SK-N-SH (cell line): ENCODE measurements at regions not wholly inside any gene's neighbourhood (a gene's known extent, or its start where the extent isn't known, plus 50 kb on each side); places are given as distances from the start of the nearest gene placed in this dataset.

Experiments
- CTCF ChIA-PET: fragments of 300-600, 350-600 bp; formaldehyde crosslinking; extraction: SDS; loops from one replicate; lab custom pipeline; 2021; lab: Yijun Ruan, JAX
- POLR2A ChIA-PET: fragments of 350-600 bp; sonication (Branson Sonifier 250); formaldehyde crosslinking; extraction: SDS; loops from one replicate; lab custom pipeline; 2020; ENCODE audit warnings: antibody characterized with exemption, inconsistent platforms; lab: Yijun Ruan, JAX
- DNase-seq: peaks from one replicate; pipeline ENCODE4 v3.0.0; 2012
- H2AFZ ChIP-seq: fragments of 200-600 bp; sonication (generic); 2 replicates; pipeline ENCODE4 v1.8.1; 2016; ENCODE audit warnings: antibody characterized with exemption, mild to moderate bottlenecking, low read depth
- H3F3A ChIP-seq: fragments of 200-600 bp; sonication (generic); replicated peaks from 2 replicates; pipeline ENCODE3; 2016; ENCODE audit warnings: antibody characterized with exemption, mild to moderate bottlenecking; ENCODE audit not compliant: insufficient read depth
- H3K27ac ChIP-seq, 2 experiments: fragments of 200-500 bp in 1 of 2; fragments of 200-600 bp in 1 of 2; sonication (Bioruptor generic) in 1 of 2; sonication (generic), shearing (Covaris generic) in 1 of 2; 2 replicates each; pipeline versions ENCODE4 v1.5.1 to v1.6.1; 2014 to 2016; ENCODE audit warnings: low read depth in 2 of 2, inconsistent platforms in 1 of 2, low read length in 1 of 2, mild to moderate bottlenecking in 1 of 2, mixed read lengths in 1 of 2
- H3K27me3 ChIP-seq: fragments of 200-600 bp; sonication (generic), shearing (Covaris generic); 2 replicates; pipeline ENCODE4 v1.6.1; 2016; ENCODE audit warnings: mixed run types; ENCODE audit not compliant: insufficient read depth
- H3K36me3 ChIP-seq, 2 experiments: fragments of 200-500 bp in 1 of 2; fragments of 200-600 bp in 1 of 2; sonication (Bioruptor generic) in 1 of 2; sonication (generic) in 1 of 2; replicated peaks in 1 of 2; 2 replicates each; pipeline versions ENCODE3 to v1.5.1; 2014 to 2016; ENCODE audit warnings: low read length in 1 of 2, mild to moderate bottlenecking in 1 of 2; ENCODE audit not compliant: insufficient read depth in 2 of 2, control insufficient read depth in 1 of 2
- H3K4me1 ChIP-seq, 2 experiments: fragments of 200-500 bp in 1 of 2; fragments of 200-600 bp in 1 of 2; sonication (Bioruptor generic) in 1 of 2; sonication (generic), shearing (Covaris generic) in 1 of 2; 2 replicates each; pipeline versions ENCODE4 v1.5.1 to v1.6.1; 2014 to 2016; ENCODE audit warnings: low read depth in 1 of 2, low read length in 1 of 2, mixed run types in 1 of 2; ENCODE audit not compliant: insufficient read depth in 2 of 2, control insufficient read depth in 1 of 2
- H3K4me2 ChIP-seq: fragments of 200-600 bp; sonication (generic), shearing (Covaris generic); 2 replicates; pipeline ENCODE4 v1.6.1; 2017; ENCODE audit warnings: mixed run types
- H3K4me3 ChIP-seq, 2 experiments: fragments of 200-500 bp in 1 of 2; fragments of 200-600 bp in 1 of 2; sonication (Bioruptor generic) in 1 of 2; sonication (generic), shearing (Covaris generic) in 1 of 2; 2 replicates each; pipeline versions ENCODE4 v1.5.1 to v1.8.1; 2014 to 2016; ENCODE audit warnings: low read depth in 2 of 2, inconsistent platforms in 1 of 2, low read length in 1 of 2, mild to moderate bottlenecking in 1 of 2, mixed read lengths in 1 of 2, moderate library complexity in 1 of 2
- H3K79me2 ChIP-seq: fragments of 200-600 bp; sonication (generic); 2 replicates; pipeline ENCODE4 v1.8.1; 2017; ENCODE audit warnings: mild to moderate bottlenecking; ENCODE audit not compliant: insufficient read depth
- H3K9ac ChIP-seq: fragments of 200-600 bp; sonication (generic); 2 replicates; pipeline ENCODE4 v1.6.1; 2017; ENCODE audit warnings: mixed run types
- H3K9me2 ChIP-seq: fragments of 200-600 bp; sonication (generic); 2 replicates; pipeline ENCODE4 v1.6.1; 2017; ENCODE audit warnings: mixed run types
- H3K9me3 ChIP-seq: fragments of 200-600 bp; sonication (generic); 2 replicates; pipeline ENCODE4 v1.6.1; 2017; ENCODE audit warnings: mixed run types, mild to moderate bottlenecking, moderate library complexity
- H4K20me1 ChIP-seq: fragments of 200-600 bp; sonication (generic); 2 replicates; pipeline ENCODE4 v1.6.1; 2017; ENCODE audit warnings: mild to moderate bottlenecking, mixed run types; ENCODE audit not compliant: insufficient read depth
- CTCF ChIP-seq: fragments of 200-600 bp; sonication (generic); IDR thresholded peaks from 2 replicates; pipeline ENCODE4 v1.6.1; 2017; ENCODE audit warnings: antibody characterized with exemption, mild to moderate bottlenecking, moderate library complexity
- EP300 ChIP-seq, 2 experiments: IDR thresholded peaks; 2 replicates each; pipeline versions ENCODE4 v1.4.0 to v1.6.1; 2012; ENCODE audit warnings: borderline replicate concordance in 1 of 2, low read depth in 1 of 2, low read length in 1 of 2
- FOSL2 ChIP-seq: IDR thresholded peaks from 2 replicates; pipeline ENCODE4 v1.4.0; 2012; ENCODE audit warnings: low read depth, mild to moderate bottlenecking, moderate library complexity, borderline replicate concordance
- FOXM1 ChIP-seq: IDR thresholded peaks from 2 replicates; pipeline ENCODE4 v1.4.0; 2012; ENCODE audit warnings: low read depth, mild to moderate bottlenecking
- GATA2 ChIP-seq: sonication (generic); formaldehyde crosslinking; IDR thresholded peaks from 2 replicates; pipeline ENCODE4 v1.5.0; 2020; ENCODE audit warnings: mild to moderate bottlenecking, missing genetic modification reagents
- JUND ChIP-seq: IDR thresholded peaks from 2 replicates; pipeline ENCODE4 v1.4.0; 2012
- MEF2A ChIP-seq: IDR thresholded peaks from 2 replicates; pipeline ENCODE4 v1.4.0; 2012; ENCODE audit warnings: low read depth, borderline replicate concordance
- MXI1 ChIP-seq: IDR thresholded peaks from 2 replicates; pipeline ENCODE4 v1.6.1; 2012; ENCODE audit warnings: mild to moderate bottlenecking, low read depth, low read length, improper control_type of control experiment
- NFIC ChIP-seq: IDR thresholded peaks from 2 replicates; pipeline ENCODE4 v1.4.0; 2012; ENCODE audit warnings: borderline replicate concordance
- NRF1 ChIP-seq: IDR thresholded peaks from 2 replicates; pipeline ENCODE4 v1.6.1; 2012; ENCODE audit warnings: low read depth, mild to moderate bottlenecking, low read length
- POLR2AphosphoS5 ChIP-seq: IDR thresholded peaks from 2 replicates; pipeline ENCODE4 v1.6.1; 2012; ENCODE audit warnings: low read depth, low read length
- RAD21 ChIP-seq: IDR thresholded peaks from 2 replicates; pipeline ENCODE4 v1.6.1; 2012; ENCODE audit warnings: mild to moderate bottlenecking, low read length
- RXRA ChIP-seq: IDR thresholded peaks from 2 replicates; pipeline ENCODE4 v1.4.0; 2012; ENCODE audit warnings: low read depth, mild to moderate bottlenecking, borderline replicate concordance
- SIN3A ChIP-seq: IDR thresholded peaks from 2 replicates; pipeline ENCODE4 v1.6.1; 2012; ENCODE audit warnings: low read depth, mild to moderate bottlenecking, low read length, moderate library complexity, borderline replicate concordance
- SMC3 ChIP-seq: IDR thresholded peaks from 2 replicates; pipeline ENCODE4 v1.6.1; 2012; ENCODE audit warnings: low read depth, low read length, improper control_type of control experiment
- TAF1 ChIP-seq: IDR thresholded peaks from 2 replicates; pipeline ENCODE4 v1.6.1; 2012; ENCODE audit warnings: low read depth, mild to moderate bottlenecking, low read length, moderate library complexity, borderline replicate concordance
- TCF12 ChIP-seq: IDR thresholded peaks from 2 replicates; pipeline ENCODE4 v1.4.0; 2012
- USF1 ChIP-seq: IDR thresholded peaks from 2 replicates; pipeline ENCODE4 v1.4.0; 2012; ENCODE audit warnings: low read depth, borderline replicate concordance
- YY1 ChIP-seq: IDR thresholded peaks from 2 replicates; pipeline ENCODE4 v1.4.0; 2012; ENCODE audit warnings: low read depth, mild to moderate bottlenecking
- WGBS: methylation state at CpG from one replicate; pipeline ENCODE4 v1.1.6; 2017; ENCODE audit warnings: low lambda C conversion rate; 5-methylcytosine and 5-hydroxymethylcytosine counted together
- TF ChIP-seq, protein P1 (sequence below): IDR thresholded peaks from 2 replicates; pipeline ENCODE4 v1.4.0; 2012; ENCODE audit warnings: low read depth, borderline replicate concordance
- TF ChIP-seq, protein P2 (sequence below): IDR thresholded peaks from 2 replicates; pipeline ENCODE4; 2012
- TF ChIP-seq, protein P3 (sequence below): IDR thresholded peaks from 2 replicates; pipeline ENCODE4 v1.6.1; 2012; ENCODE audit warnings: mild to moderate bottlenecking, low read depth, low read length, moderate library complexity
- TF ChIP-seq, protein P4 (sequence below): IDR thresholded peaks from 2 replicates; pipeline ENCODE4 v1.4.0; 2012; ENCODE audit warnings: low read depth
- TF ChIP-seq, protein P5 (sequence below): fragments of 150-350 bp; IDR thresholded peaks from 2 replicates; pipeline ENCODE4 v1.6.1; 2016; ENCODE audit warnings: mild to moderate bottlenecking, low read depth, low read length

- Histone ChIP-seq H4K20me1 (no peaks in the 10 kb centered on the region), H3K36me3 (no peaks in the 10 kb centered on the region), H3F3A (peaks cover 32% of the 10 kb centered on the region), H3K9ac (no peak overlapping the region), H3K4me2 (peak overlapping the region; percentile 2; the same call in 1 of the 2 replicates), H3K4me3 (no peak overlapping the region), H2AFZ (no peak overlapping the region), H3K9me2 (no peaks in the 10 kb centered on the region), H3K27me3 (no peaks in the 10 kb centered on the region), H3K79me2 (no peaks in the 10 kb centered on the region), H3K9me3 (no peaks in the 10 kb centered on the region), H3K27ac (peak overlapping the region in 1 of 2 experiments; percentile 82; a peak in 2 of 4 replicates), H3K4me1 (peaks cover 0 to 23% of the 10 kb centered on the region in 2 experiments; a peak in 3 of 4 replicates)
- ChIA-PET CTCF (interaction anchor here (1.1 kb wide), 1 partner anchor 15 kb away, joined by 3 read pairs; no protein-coding TSS in a partner anchor), POLR2A (no interaction called here)
- WGBS: 35% methylated on average over 5 of the region's 5 CpGs
- no peak for DNase-seq
- TF ChIP-seq FOXM1: 0 out of 2 replicates have a peak, but pooled peaks have one; percentile 45
- TF ChIP-seq YY1: no peak
- peak; percentile 15; the same call in 1 of the 2 replicates for TF ChIP-seq JUND
- TF ChIP-seq, protein P1, sequence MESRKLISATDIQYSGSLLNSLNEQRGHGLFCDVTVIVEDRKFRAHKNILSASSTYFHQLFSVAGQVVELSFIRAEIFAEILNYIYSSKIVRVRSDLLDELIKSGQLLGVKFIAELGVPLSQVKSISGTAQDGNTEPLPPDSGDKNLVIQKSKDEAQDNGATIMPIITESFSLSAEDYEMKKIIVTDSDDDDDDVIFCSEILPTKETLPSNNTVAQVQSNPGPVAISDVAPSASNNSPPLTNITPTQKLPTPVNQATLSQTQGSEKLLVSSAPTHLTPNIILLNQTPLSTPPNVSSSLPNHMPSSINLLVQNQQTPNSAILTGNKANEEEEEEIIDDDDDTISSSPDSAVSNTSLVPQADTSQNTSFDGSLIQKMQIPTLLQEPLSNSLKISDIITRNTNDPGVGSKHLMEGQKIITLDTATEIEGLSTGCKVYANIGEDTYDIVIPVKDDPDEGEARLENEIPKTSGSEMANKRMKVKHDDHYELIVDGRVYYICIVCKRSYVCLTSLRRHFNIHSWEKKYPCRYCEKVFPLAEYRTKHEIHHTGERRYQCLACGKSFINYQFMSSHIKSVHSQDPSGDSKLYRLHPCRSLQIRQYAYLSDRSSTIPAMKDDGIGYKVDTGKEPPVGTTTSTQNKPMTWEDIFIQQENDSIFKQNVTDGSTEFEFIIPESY: no peak
- no peak for TF ChIP-seq MXI1
- TF ChIP-seq EP300 (IDR thresholded peaks at IDR 0.05; ENCODE audit: borderline replicate concordance in 1 of 2, low read depth in 1 of 2, low read length in 1 of 2): peak in 1 of 2 experiments; percentile 42; a peak in 1 of 4 replicates
- peak; percentile 30; the same call in 1 of the 2 replicates for TF ChIP-seq POLR2AphosphoS5
- no peak for TF ChIP-seq CTCF
- TF ChIP-seq GATA2 (CRISPR knock-in tag): no peak
- TF ChIP-seq, protein P2, sequence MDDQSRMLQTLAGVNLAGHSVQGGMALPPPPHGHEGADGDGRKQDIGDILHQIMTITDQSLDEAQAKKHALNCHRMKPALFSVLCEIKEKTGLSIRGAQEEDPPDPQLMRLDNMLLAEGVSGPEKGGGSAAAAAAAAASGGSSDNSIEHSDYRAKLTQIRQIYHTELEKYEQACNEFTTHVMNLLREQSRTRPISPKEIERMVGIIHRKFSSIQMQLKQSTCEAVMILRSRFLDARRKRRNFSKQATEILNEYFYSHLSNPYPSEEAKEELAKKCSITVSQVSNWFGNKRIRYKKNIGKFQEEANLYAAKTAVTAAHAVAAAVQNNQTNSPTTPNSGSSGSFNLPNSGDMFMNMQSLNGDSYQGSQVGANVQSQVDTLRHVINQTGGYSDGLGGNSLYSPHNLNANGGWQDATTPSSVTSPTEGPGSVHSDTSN: peak; percentile 55
- no peak for TF ChIP-seq NRF1
- no peak for TF ChIP-seq USF1
- no peak for TF ChIP-seq TAF1
- TF ChIP-seq SMC3: no peak
- 0 out of 2 replicates have a peak, but pooled peaks have one; percentile 34 for TF ChIP-seq RXRA
- TF ChIP-seq SIN3A: no peak
- TF ChIP-seq, protein P3, sequence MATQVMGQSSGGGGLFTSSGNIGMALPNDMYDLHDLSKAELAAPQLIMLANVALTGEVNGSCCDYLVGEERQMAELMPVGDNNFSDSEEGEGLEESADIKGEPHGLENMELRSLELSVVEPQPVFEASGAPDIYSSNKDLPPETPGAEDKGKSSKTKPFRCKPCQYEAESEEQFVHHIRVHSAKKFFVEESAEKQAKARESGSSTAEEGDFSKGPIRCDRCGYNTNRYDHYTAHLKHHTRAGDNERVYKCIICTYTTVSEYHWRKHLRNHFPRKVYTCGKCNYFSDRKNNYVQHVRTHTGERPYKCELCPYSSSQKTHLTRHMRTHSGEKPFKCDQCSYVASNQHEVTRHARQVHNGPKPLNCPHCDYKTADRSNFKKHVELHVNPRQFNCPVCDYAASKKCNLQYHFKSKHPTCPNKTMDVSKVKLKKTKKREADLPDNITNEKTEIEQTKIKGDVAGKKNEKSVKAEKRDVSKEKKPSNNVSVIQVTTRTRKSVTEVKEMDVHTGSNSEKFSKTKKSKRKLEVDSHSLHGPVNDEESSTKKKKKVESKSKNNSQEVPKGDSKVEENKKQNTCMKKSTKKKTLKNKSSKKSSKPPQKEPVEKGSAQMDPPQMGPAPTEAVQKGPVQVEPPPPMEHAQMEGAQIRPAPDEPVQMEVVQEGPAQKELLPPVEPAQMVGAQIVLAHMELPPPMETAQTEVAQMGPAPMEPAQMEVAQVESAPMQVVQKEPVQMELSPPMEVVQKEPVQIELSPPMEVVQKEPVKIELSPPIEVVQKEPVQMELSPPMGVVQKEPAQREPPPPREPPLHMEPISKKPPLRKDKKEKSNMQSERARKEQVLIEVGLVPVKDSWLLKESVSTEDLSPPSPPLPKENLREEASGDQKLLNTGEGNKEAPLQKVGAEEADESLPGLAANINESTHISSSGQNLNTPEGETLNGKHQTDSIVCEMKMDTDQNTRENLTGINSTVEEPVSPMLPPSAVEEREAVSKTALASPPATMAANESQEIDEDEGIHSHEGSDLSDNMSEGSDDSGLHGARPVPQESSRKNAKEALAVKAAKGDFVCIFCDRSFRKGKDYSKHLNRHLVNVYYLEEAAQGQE: no peak
- no peak for TF ChIP-seq FOSL2
- peak; percentile 73 for TF ChIP-seq NFIC
- TF ChIP-seq RAD21: no peak
- TF ChIP-seq, protein P4, sequence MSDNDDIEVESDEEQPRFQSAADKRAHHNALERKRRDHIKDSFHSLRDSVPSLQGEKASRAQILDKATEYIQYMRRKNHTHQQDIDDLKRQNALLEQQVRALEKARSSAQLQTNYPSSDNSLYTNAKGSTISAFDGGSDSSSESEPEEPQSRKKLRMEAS: no peak
- TF ChIP-seq, protein P5, sequence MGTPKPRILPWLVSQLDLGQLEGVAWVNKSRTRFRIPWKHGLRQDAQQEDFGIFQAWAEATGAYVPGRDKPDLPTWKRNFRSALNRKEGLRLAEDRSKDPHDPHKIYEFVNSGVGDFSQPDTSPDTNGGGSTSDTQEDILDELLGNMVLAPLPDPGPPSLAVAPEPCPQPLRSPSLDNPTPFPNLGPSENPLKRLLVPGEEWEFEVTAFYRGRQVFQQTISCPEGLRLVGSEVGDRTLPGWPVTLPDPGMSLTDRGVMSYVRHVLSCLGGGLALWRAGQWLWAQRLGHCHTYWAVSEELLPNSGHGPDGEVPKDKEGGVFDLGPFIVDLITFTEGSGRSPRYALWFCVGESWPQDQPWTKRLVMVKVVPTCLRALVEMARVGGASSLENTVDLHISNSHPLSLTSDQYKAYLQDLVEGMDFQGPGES: no peak
- no peak for TF ChIP-seq MEF2A
- TF ChIP-seq TCF12: peak; percentile 72
Observed at GRCh38 chr2:45293182-45293581, 283.9 kb upstream of the SIX2 start.
